GM23338 (cell line): ENCODE measurements at regions not wholly inside any gene's neighbourhood (a gene's known extent, or its start where the extent isn't known, plus 50 kb on each side); places are given as distances from the start of the nearest gene placed in this dataset.

Experiments
- ATAC-seq: fragments of 200-7000 bp; cut with Tn5 transposase; 3 replicates; pipeline ENCODE4 v1.9.1; 2020
- DNase-seq: peaks from one replicate; pipeline ENCODE4 v3.0.0-alpha.2; 2015; ENCODE audit warnings: low spot score
- H2AFZ ChIP-seq: fragments of 200-600 bp; sonication (generic); 2 replicates; pipeline ENCODE4 v1.8.0; 2016; ENCODE audit warnings: antibody characterized with exemption, mild to moderate bottlenecking, moderate library complexity
- H3F3A ChIP-seq: fragments of 200-600 bp; sonication (generic); replicated peaks from 2 replicates; pipeline ENCODE4 v1.8.0; 2017; ENCODE audit warnings: antibody characterized with exemption, mixed run types, low read depth
- H3K27ac ChIP-seq: fragments of 200-600 bp; sonication (generic); 2 replicates; pipeline ENCODE4 v1.6.1; 2016; ENCODE audit warnings: low read depth
- H3K27me3 ChIP-seq: fragments of 200-600 bp; sonication (generic); 2 replicates; pipeline ENCODE4 v1.8.0; 2016; ENCODE audit warnings: mild to moderate bottlenecking, mixed run types, moderate library complexity; ENCODE audit not compliant: insufficient read depth
- H3K36me3 ChIP-seq: fragments of 200-600 bp; sonication (generic); 2 replicates; pipeline ENCODE4 v1.8.0; 2016; ENCODE audit warnings: mild to moderate bottlenecking; ENCODE audit not compliant: insufficient read depth
- H3K4me1 ChIP-seq: fragments of 200-600 bp; sonication (generic); 2 replicates; pipeline ENCODE4 v1.8.0; 2016; ENCODE audit warnings: mild to moderate bottlenecking, moderate library complexity; ENCODE audit not compliant: insufficient read depth
- H3K4me2 ChIP-seq: fragments of 200-600 bp; sonication (generic); 2 replicates; pipeline ENCODE4 v1.7.1; 2017; ENCODE audit warnings: mixed run types
- H3K4me3 ChIP-seq: fragments of 200-600 bp; sonication (generic); 2 replicates; pipeline ENCODE4 v1.6.1; 2016; ENCODE audit warnings: mixed run types
- H3K79me2 ChIP-seq: fragments of 200-600 bp; sonication (generic); replicated peaks from 2 replicates; pipeline ENCODE4 v1.8.0; 2017; ENCODE audit warnings: mild to moderate bottlenecking; ENCODE audit not compliant: insufficient read depth
- H3K9me2 ChIP-seq: fragments of 200-600 bp; sonication (generic); 2 replicates; pipeline ENCODE4 v1.8.0; 2017; ENCODE audit not compliant: insufficient read depth
- H4K20me1 ChIP-seq: fragments of 200-600 bp; sonication (generic); replicated peaks from 2 replicates; pipeline ENCODE4 v1.8.0; 2017; ENCODE audit warnings: mild to moderate bottlenecking; ENCODE audit not compliant: insufficient read depth
- H3K27ac Mint-ChIP-seq: 2 replicates; pipeline ENCODE4 v1.8.0; 2020; ENCODE audit warnings: inconsistent platforms, mild to moderate bottlenecking, moderate library complexity, mixed read lengths
- H3K27me3 Mint-ChIP-seq: 3 replicates; pipeline ENCODE4 v1.8.0; 2022; ENCODE audit warnings: low read depth, mild to moderate bottlenecking, moderate library complexity, mixed read lengths, inconsistent platforms; ENCODE audit not compliant: insufficient read depth, poor library complexity
- H3K36me3 Mint-ChIP-seq: 3 replicates; pipeline ENCODE4 v1.8.0; 2021; ENCODE audit warnings: low read depth, mild to moderate bottlenecking, inconsistent platforms, moderate library complexity, mixed read lengths
- H3K4me1 Mint-ChIP-seq: 3 replicates; pipeline ENCODE4 v1.8.0; 2020; ENCODE audit warnings: mild to moderate bottlenecking, inconsistent platforms, mixed read lengths
- H3K4me3 Mint-ChIP-seq: 3 replicates; pipeline ENCODE4 v1.8.0; 2021; ENCODE audit warnings: moderate library complexity, mild to moderate bottlenecking, inconsistent platforms, mixed read lengths
- H3K9me3 Mint-ChIP-seq: 3 replicates; pipeline ENCODE4 v1.8.0; 2020; ENCODE audit warnings: moderate library complexity, mild to moderate bottlenecking, inconsistent platforms, mixed read lengths
- CREB1 ChIP-seq: fragments of 250-450 bp; sonication (Bioruptor Pico); IDR thresholded peaks from 2 replicates; pipeline ENCODE4 v1.5.0; 2020; ENCODE audit warnings: low read depth, mild to moderate bottlenecking, moderate library complexity
- ETS1 ChIP-seq: IDR thresholded peaks from 2 replicates; pipeline ENCODE4 v1.6.1; 2016; ENCODE audit warnings: antibody characterized with exemption
- EZH2 ChIP-seq: fragments of 200-600 bp; sonication (generic); IDR thresholded peaks from one replicate; pipeline ENCODE4 v1.8.0; 2017; ENCODE audit warnings: antibody characterized with exemption, mild to moderate bottlenecking, low read depth; ENCODE audit not compliant: unreplicated experiment
- EZH2phosphoT487 ChIP-seq: fragments of 200-600 bp; sonication (generic); IDR thresholded peaks from one replicate; pipeline ENCODE4 v1.8.1; 2018; ENCODE audit warnings: antibody characterized with exemption; ENCODE audit not compliant: unreplicated experiment
- JUNB ChIP-seq: IDR thresholded peaks from one replicate; pipeline ENCODE4 v1.6.1; 2016; ENCODE audit warnings: antibody characterized with exemption; ENCODE audit not compliant: unreplicated experiment
- NANOG ChIP-seq: IDR thresholded peaks from 2 replicates; pipeline ENCODE4 v1.6.1; 2016; ENCODE audit warnings: antibody characterized with exemption, borderline replicate concordance
- POLR2AphosphoS5 ChIP-seq: IDR thresholded peaks from 2 replicates; pipeline ENCODE4 v1.6.1; 2016; ENCODE audit warnings: antibody characterized with exemption, low read depth
- REST ChIP-seq: IDR thresholded peaks from one replicate; pipeline ENCODE4 v1.6.1; 2018; ENCODE audit warnings: antibody characterized with exemption; ENCODE audit not compliant: unreplicated experiment
- STAT1 ChIP-seq: IDR thresholded peaks from one replicate; pipeline ENCODE4 v1.6.1; 2016; ENCODE audit warnings: antibody characterized with exemption; ENCODE audit not compliant: unreplicated experiment
- ZNF114 ChIP-seq: fragments of 250-450 bp; sonication (Bioruptor Pico); IDR thresholded peaks from 2 replicates; pipeline ENCODE4 v1.5.0; 2020; ENCODE audit warnings: mild to moderate bottlenecking, moderate library complexity
- ZNF331 ChIP-seq: fragments of 250-450 bp; sonication (Bioruptor Pico); IDR thresholded peaks from 2 replicates; pipeline ENCODE4 v1.5.0; 2020; ENCODE audit warnings: low read depth, mild to moderate bottlenecking, moderate library complexity
- ZNF462 ChIP-seq: fragments of 250-450 bp; sonication (Bioruptor Pico); IDR thresholded peaks from 2 replicates; pipeline ENCODE4 v1.5.0; 2020; ENCODE audit warnings: mild to moderate bottlenecking, moderate library complexity
- TF ChIP-seq, protein P1 (sequence below), 2 experiments: fragments of 200-600 bp in 1 of 2; sonication (generic) in 1 of 2; conservative IDR thresholded peaks; 2 replicates each; pipeline versions ENCODE4 v1.5.1 to v1.6.1; 2016 to 2017; ENCODE audit warnings: antibody characterized with exemption in 2 of 2, low read depth in 2 of 2, mild to moderate bottlenecking in 2 of 2, moderate library complexity in 1 of 2

DNA sequence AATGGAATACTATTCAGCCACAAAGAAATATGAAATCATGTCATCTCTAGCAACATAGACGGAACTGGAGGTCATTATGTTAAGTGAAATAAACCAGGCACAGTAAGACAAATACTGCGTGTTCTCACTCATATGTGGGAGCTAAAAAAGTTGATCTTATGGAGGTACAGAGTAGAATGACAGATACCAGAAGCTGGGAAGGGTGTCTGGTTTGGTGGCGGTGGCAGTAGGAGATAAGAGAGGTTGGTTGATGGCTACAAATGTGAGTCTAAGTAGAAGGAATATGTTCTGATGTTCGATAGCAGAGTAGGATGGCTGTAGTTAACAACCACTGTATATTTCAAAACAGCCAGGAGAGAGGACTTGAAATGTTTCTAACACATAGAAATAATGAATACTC lies 121.6 kb downstream of the PLPPR4 start (continued):
- TF ChIP-seq ZNF462 (CRISPR knock-in tag) = no peak
- TF ChIP-seq CREB1 (CRISPR knock-in tag) = no peak

GRCh38 chr1:99396389-99396788 lies 132.1 kb downstream of the PLPPR4 start:
- H3F3A ChIP-seq = no peaks in the 10 kb centered on the region
- ATAC-seq (no peak), DNase-seq (no peak)
- Mint-ChIP-seq H3K4me3 (no peak overlapping the region), H3K36me3 (no peaks in the 10 kb centered on the region), H3K27me3 (no peaks in the 10 kb centered on the region), H3K9me3 (no peaks in the 10 kb centered on the region; the same call in 2 of the 3 replicates), H3K27ac (no peak overlapping the region), H3K4me1 (no peaks in the 10 kb centered on the region)
- no peaks in the 10 kb centered on the region for H4K20me1 ChIP-seq
- no peak overlapping the region for H2AFZ ChIP-seq
- no peak overlapping the region for H3K27ac ChIP-seq
- no peaks in the 10 kb centered on the region for H3K9me2 ChIP-seq
- no peak overlapping the region for H3K4me3 ChIP-seq
- H3K27me3 ChIP-seq = no peaks in the 10 kb centered on the region
- no peak overlapping the region for H3K4me2 ChIP-seq
- H3K36me3 ChIP-seq = no peaks in the 10 kb centered on the region
- no peaks in the 10 kb centered on the region for H3K4me1 ChIP-seq
- H3K79me2 ChIP-seq = no peaks in the 10 kb centered on the region
- TF ChIP-seq, protein P1, sequence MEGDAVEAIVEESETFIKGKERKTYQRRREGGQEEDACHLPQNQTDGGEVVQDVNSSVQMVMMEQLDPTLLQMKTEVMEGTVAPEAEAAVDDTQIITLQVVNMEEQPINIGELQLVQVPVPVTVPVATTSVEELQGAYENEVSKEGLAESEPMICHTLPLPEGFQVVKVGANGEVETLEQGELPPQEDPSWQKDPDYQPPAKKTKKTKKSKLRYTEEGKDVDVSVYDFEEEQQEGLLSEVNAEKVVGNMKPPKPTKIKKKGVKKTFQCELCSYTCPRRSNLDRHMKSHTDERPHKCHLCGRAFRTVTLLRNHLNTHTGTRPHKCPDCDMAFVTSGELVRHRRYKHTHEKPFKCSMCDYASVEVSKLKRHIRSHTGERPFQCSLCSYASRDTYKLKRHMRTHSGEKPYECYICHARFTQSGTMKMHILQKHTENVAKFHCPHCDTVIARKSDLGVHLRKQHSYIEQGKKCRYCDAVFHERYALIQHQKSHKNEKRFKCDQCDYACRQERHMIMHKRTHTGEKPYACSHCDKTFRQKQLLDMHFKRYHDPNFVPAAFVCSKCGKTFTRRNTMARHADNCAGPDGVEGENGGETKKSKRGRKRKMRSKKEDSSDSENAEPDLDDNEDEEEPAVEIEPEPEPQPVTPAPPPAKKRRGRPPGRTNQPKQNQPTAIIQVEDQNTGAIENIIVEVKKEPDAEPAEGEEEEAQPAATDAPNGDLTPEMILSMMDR (conservative IDR thresholded peaks at IDR 0.05; ENCODE audit: low read depth in 2 of 2) = no peak
- TF ChIP-seq EZH2phosphoT487 = no peak
- TF ChIP-seq CREB1 (CRISPR knock-in tag) = no peak
- no peak for TF ChIP-seq REST
- no peak for TF ChIP-seq ZNF114 (CRISPR knock-in tag)
- TF ChIP-seq JUNB = no peak
- TF ChIP-seq POLR2AphosphoS5 = no peak
- TF ChIP-seq EZH2 = no peak
- no peak for TF ChIP-seq ZNF331 (CRISPR knock-in tag)
- no peak for TF ChIP-seq NANOG
- TF ChIP-seq ETS1 = no peak
- no peak for TF ChIP-seq STAT1
